ENCODE measurements at regions not wholly inside any gene's neighbourhood (a gene's known extent, or its start where the extent isn't known, plus 50 kb on each side); places are given as distances from the start of the nearest gene placed in this dataset.
"Not testable (repeated sequence)": the region's sequence is repeated elsewhere in the genome, so short reads cannot be mapped to it uniquely, and the experiment has no call there.

- not testable (repeated sequence) for DNase-seq (ENCODE audit: low read depth in 6 of 9, low spot score in 9 of 9); H3K27ac ChIP-seq (ENCODE audit: low read depth in 1 of 2, low read length in 1 of 2); H3K27me3 ChIP-seq (ENCODE audit: control insufficient read depth in 2 of 2, insufficient read depth in 1 of 2, low read length in 1 of 2); H3K36me3 ChIP-seq (ENCODE audit: control insufficient read depth in 2 of 2, insufficient read depth in 2 of 2, low read length in 1 of 2); H3K9me3 ChIP-seq (ENCODE audit: control insufficient read depth in 2 of 2, insufficient read depth in 1 of 2, low read length in 1 of 2); H3K4me1 ChIP-seq (ENCODE audit: control insufficient read depth in 2 of 2, insufficient read depth in 2 of 2, low read length in 2 of 2); H3K4me3 ChIP-seq (ENCODE audit: low read length in 2 of 2)
- WGBS: 100% methylated on average over 1 of the region's 1 CpG
Measured at GRCh38 chr1:149202283-149202682, 98.9 kb upstream of the NBPF9 start.

GRCh38 chr1:149204396-149204795 lies 101.0 kb upstream of the NBPF9 start:
- DNase-seq (ENCODE audit: low read depth in 6 of 9, low spot score in 9 of 9): not testable (repeated sequence)

GRCh38 chr1:149208836-149209235 lies 105.5 kb upstream of the NBPF9 start:
- H3K27me3 ChIP-seq (ENCODE audit: control insufficient read depth in 2 of 2, insufficient read depth in 1 of 2, low read length in 1 of 2): not testable (repeated sequence)

More at GRCh38 chr1:149204396-149204795, 101.0 kb upstream of the NBPF9 start:
- not testable (repeated sequence) for H3K9me3 ChIP-seq (ENCODE audit: control insufficient read depth in 2 of 2, insufficient read depth in 1 of 2, low read length in 1 of 2); H3K27ac ChIP-seq (ENCODE audit: low read depth in 1 of 2, low read length in 1 of 2); H3K36me3 ChIP-seq (ENCODE audit: control insufficient read depth in 2 of 2, insufficient read depth in 2 of 2, low read length in 1 of 2); H3K4me3 ChIP-seq (ENCODE audit: low read length in 2 of 2); H3K27me3 ChIP-seq (ENCODE audit: control insufficient read depth in 2 of 2, insufficient read depth in 1 of 2, low read length in 1 of 2); H3K4me1 ChIP-seq (ENCODE audit: control insufficient read depth in 2 of 2, insufficient read depth in 2 of 2, low read length in 2 of 2)
- no CpG with 5 or more reads among the region's 2 CpGs for WGBS

GRCh38 chr1:149211757-149212420 lies 108.5 kb upstream of the NBPF9 start:
- not testable (repeated sequence) for H3K27me3 ChIP-seq (ENCODE audit: control insufficient read depth in 2 of 2, insufficient read depth in 1 of 2, low read length in 1 of 2); H3K9me3 ChIP-seq (ENCODE audit: control insufficient read depth in 2 of 2, insufficient read depth in 1 of 2, low read length in 1 of 2); H3K4me1 ChIP-seq (ENCODE audit: control insufficient read depth in 2 of 2, insufficient read depth in 2 of 2, low read length in 2 of 2); H3K4me3 ChIP-seq (ENCODE audit: low read length in 2 of 2); DNase-seq (ENCODE audit: low read depth in 6 of 9, low spot score in 9 of 9); H3K36me3 ChIP-seq (ENCODE audit: control insufficient read depth in 2 of 2, insufficient read depth in 2 of 2, low read length in 1 of 2); H3K27ac ChIP-seq (ENCODE audit: low read depth in 1 of 2, low read length in 1 of 2)
- WGBS: 97% methylated on average over 1 of the region's 5 CpGs

More at GRCh38 chr1:149208836-149209235, 105.5 kb upstream of the NBPF9 start:
- not testable (repeated sequence) for H3K36me3 ChIP-seq (ENCODE audit: control insufficient read depth in 2 of 2, insufficient read depth in 2 of 2, low read length in 1 of 2); DNase-seq (ENCODE audit: low read depth in 6 of 9, low spot score in 9 of 9); H3K4me1 ChIP-seq (ENCODE audit: control insufficient read depth in 2 of 2, insufficient read depth in 2 of 2, low read length in 2 of 2); H3K4me3 ChIP-seq (ENCODE audit: low read length in 2 of 2); H3K27ac ChIP-seq (ENCODE audit: low read depth in 1 of 2, low read length in 1 of 2); H3K9me3 ChIP-seq (ENCODE audit: control insufficient read depth in 2 of 2, insufficient read depth in 1 of 2, low read length in 1 of 2)
- WGBS: no CpG with 5 or more reads among the region's 1 CpG

- not testable (repeated sequence) for DNase-seq (ENCODE audit: low read depth in 6 of 9, low spot score in 9 of 9); H3K4me1 ChIP-seq (ENCODE audit: control insufficient read depth in 2 of 2, insufficient read depth in 2 of 2, low read length in 2 of 2); H3K27me3 ChIP-seq (ENCODE audit: control insufficient read depth in 2 of 2, insufficient read depth in 1 of 2, low read length in 1 of 2); H3K27ac ChIP-seq (ENCODE audit: low read depth in 1 of 2, low read length in 1 of 2); H3K9me3 ChIP-seq (ENCODE audit: control insufficient read depth in 2 of 2, insufficient read depth in 1 of 2, low read length in 1 of 2); H3K36me3 ChIP-seq (ENCODE audit: control insufficient read depth in 2 of 2, insufficient read depth in 2 of 2, low read length in 1 of 2); H3K4me3 ChIP-seq (ENCODE audit: low read length in 2 of 2)
- 64% methylated on average over 1 of the region's 3 CpGs for WGBS
Measured at GRCh38 chr1:149212946-149213345, 109.6 kb upstream of the NBPF9 start.

DNA sequence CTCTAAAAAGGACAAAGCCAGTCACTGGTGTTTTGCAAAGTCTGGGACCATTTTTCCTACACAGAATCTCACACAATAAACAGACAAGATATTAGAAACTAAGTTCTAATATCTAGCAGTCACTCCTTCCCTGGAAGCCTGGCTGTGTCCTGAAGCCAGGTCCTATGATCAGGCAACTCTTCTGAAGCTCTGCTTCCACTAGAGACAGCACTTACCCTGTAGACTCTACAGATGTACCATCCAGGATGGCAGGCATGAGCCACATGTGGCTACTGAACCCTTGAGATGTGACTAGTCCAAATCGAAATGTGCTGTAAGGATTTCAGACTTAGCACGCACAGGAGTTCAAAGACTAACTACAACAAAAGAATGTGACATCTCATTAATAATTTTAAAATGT lies 110.3 kb upstream of the NBPF9 start:
- not testable (repeated sequence) for H3K4me3 ChIP-seq (ENCODE audit: low read length in 2 of 2); H3K4me1 ChIP-seq (ENCODE audit: control insufficient read depth in 2 of 2, insufficient read depth in 2 of 2, low read length in 2 of 2); H3K27ac ChIP-seq (ENCODE audit: low read depth in 1 of 2, low read length in 1 of 2); H3K27me3 ChIP-seq (ENCODE audit: control insufficient read depth in 2 of 2, insufficient read depth in 1 of 2, low read length in 1 of 2); DNase-seq (ENCODE audit: low read depth in 6 of 9, low spot score in 9 of 9); H3K9me3 ChIP-seq (ENCODE audit: control insufficient read depth in 2 of 2, insufficient read depth in 1 of 2, low read length in 1 of 2); H3K36me3 ChIP-seq (ENCODE audit: control insufficient read depth in 2 of 2, insufficient read depth in 2 of 2, low read length in 1 of 2)
- WGBS: no CpG with 5 or more reads among the region's 2 CpGs

GRCh38 chr1:149218080-149218988 lies 115.0 kb upstream of the NBPF9 start:
- not testable (repeated sequence) for H3K4me3 ChIP-seq (ENCODE audit: low read length in 2 of 2); H3K4me1 ChIP-seq (ENCODE audit: control insufficient read depth in 2 of 2, insufficient read depth in 2 of 2, low read length in 2 of 2); H3K36me3 ChIP-seq (ENCODE audit: control insufficient read depth in 2 of 2, insufficient read depth in 2 of 2, low read length in 1 of 2); DNase-seq (ENCODE audit: low read depth in 6 of 9, low spot score in 9 of 9); H3K27ac ChIP-seq (ENCODE audit: low read depth in 1 of 2, low read length in 1 of 2); H3K9me3 ChIP-seq (ENCODE audit: control insufficient read depth in 2 of 2, insufficient read depth in 1 of 2, low read length in 1 of 2); H3K27me3 ChIP-seq (ENCODE audit: control insufficient read depth in 2 of 2, insufficient read depth in 1 of 2, low read length in 1 of 2)
- WGBS: 90% methylated on average over 1 of the region's 7 CpGs

- H3K4me3 ChIP-seq (ENCODE audit: low read length in 2 of 2); DNase-seq (ENCODE audit: low read depth in 6 of 9, low spot score in 9 of 9); H3K36me3 ChIP-seq (ENCODE audit: control insufficient read depth in 2 of 2, insufficient read depth in 2 of 2, low read length in 1 of 2); H3K4me1 ChIP-seq (ENCODE audit: control insufficient read depth in 2 of 2, insufficient read depth in 2 of 2, low read length in 2 of 2); H3K9me3 ChIP-seq (ENCODE audit: control insufficient read depth in 2 of 2, insufficient read depth in 1 of 2, low read length in 1 of 2); H3K27me3 ChIP-seq (ENCODE audit: control insufficient read depth in 2 of 2, insufficient read depth in 1 of 2, low read length in 1 of 2); H3K27ac ChIP-seq (ENCODE audit: low read depth in 1 of 2, low read length in 1 of 2): not testable (repeated sequence)
- whole genome bisulfite sequencing: no CpG with 5 or more reads among the region's 3 CpGs
Measured at GRCh38 chr1:149219539-149219938, 116.2 kb upstream of the NBPF9 start.

DNA sequence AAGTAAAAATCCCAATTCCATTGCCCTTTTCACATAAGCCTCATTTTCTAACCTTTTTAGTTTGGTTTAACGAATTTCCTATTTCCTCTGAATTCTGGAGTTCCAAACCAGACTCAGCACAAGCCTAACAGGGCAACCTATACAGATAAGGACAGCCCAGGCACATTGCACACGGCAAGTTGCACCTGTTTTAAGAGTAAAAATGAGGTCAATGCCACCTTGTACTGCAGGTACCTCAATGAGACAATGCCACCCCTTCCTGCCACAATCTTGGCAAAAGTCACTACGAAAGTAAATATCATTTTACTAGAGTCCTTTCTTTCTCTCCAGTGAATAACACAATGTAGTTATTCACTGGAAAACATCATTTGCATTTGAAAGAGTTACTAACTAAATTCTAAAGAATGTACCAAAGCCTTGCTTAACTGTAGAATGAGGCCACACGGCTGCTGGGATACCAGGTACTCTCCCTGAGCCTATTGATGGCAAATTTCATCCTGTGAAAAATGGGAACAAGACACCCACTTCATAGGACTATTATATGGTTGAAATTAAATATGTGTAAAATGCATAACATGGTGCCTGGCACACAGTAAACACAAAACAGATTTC lies 117.2 kb upstream of the NBPF9 start:
- H3K27me3 ChIP-seq (ENCODE audit: control insufficient read depth in 2 of 2, insufficient read depth in 1 of 2, low read length in 1 of 2); H3K9me3 ChIP-seq (ENCODE audit: control insufficient read depth in 2 of 2, insufficient read depth in 1 of 2, low read length in 1 of 2); DNase-seq (ENCODE audit: low read depth in 6 of 9, low spot score in 9 of 9); H3K36me3 ChIP-seq (ENCODE audit: control insufficient read depth in 2 of 2, insufficient read depth in 2 of 2, low read length in 1 of 2); H3K4me3 ChIP-seq (ENCODE audit: low read length in 2 of 2); H3K27ac ChIP-seq (ENCODE audit: low read depth in 1 of 2, low read length in 1 of 2); H3K4me1 ChIP-seq (ENCODE audit: control insufficient read depth in 2 of 2, insufficient read depth in 2 of 2, low read length in 2 of 2): not testable (repeated sequence)
- WGBS: no CpG with 5 or more reads among the region's 4 CpGs

All from thymus (tissue), 11 donors.